ENCODE measurements at regions not wholly inside any gene's neighbourhood (a gene's known extent, or its start where the extent isn't known, plus 50 kb on each side); places are given as distances from the start of the nearest gene placed in this dataset.
A peak's percentile ranks its signal among the peaks of the same experiment; 100 is the strongest.

- DNase-seq (ENCODE audit: low spot score) (no peak), ATAC-seq (ENCODE audit: low FRiP score) (no peak)
- no peak for TF ChIP-seq CTCF (IDR thresholded peaks at IDR 0.05)
Measured at GRCh38 chr14:51576117-51576430, 75.6 kb upstream of the FRMD6 start.

- no peak for TF ChIP-seq CTCF (IDR thresholded peaks at IDR 0.05)
- DNase-seq (ENCODE audit: low spot score) (no peak), ATAC-seq (ENCODE audit: low FRiP score) (no peak)
Measured at GRCh38 chr14:51576879-51577278, 74.8 kb upstream of the FRMD6 start.

- no peak for ATAC-seq (ENCODE audit: low FRiP score)
- no peak for TF ChIP-seq CTCF (IDR thresholded peaks at IDR 0.05)
- no peak for DNase-seq (ENCODE audit: low spot score)
Measured at GRCh38 chr14:51578853-51579252, 72.9 kb upstream of the FRMD6 start.

- ATAC-seq (ENCODE audit: low FRiP score) = peak; percentile 91
- no peak for TF ChIP-seq CTCF (IDR thresholded peaks at IDR 0.05)
- DNase-seq (ENCODE audit: low spot score) = no peak
Measured at GRCh38 chr14:51581017-51581881, 70.5 kb upstream of the FRMD6 start.

- no peak for TF ChIP-seq CTCF (IDR thresholded peaks at IDR 0.05)
- ATAC-seq (ENCODE audit: low FRiP score) (no peak), DNase-seq (ENCODE audit: low spot score) (no peak)
Measured at GRCh38 chr14:51582437-51582836, 69.3 kb upstream of the FRMD6 start.

GRCh38 chr14:51585055-51585454 is 66.7 kb upstream of the FRMD6 start:
- TF ChIP-seq CTCF (IDR thresholded peaks at IDR 0.05) = no peak
- ATAC-seq (ENCODE audit: low FRiP score) (no peak), DNase-seq (ENCODE audit: low spot score) (no peak)

- DNase-seq (ENCODE audit: low spot score) (no peak), ATAC-seq (ENCODE audit: low FRiP score) (no peak)
- no peak for TF ChIP-seq CTCF (IDR thresholded peaks at IDR 0.05)
Measured at GRCh38 chr14:51592836-51593235, 58.9 kb upstream of the FRMD6 start.

Measured in omental fat pad (tissue), 3 donors.